ENCODE measurements at regions not wholly inside any gene's neighbourhood (a gene's known extent, or its start where the extent isn't known, plus 50 kb on each side); places are given as distances from the start of the nearest gene placed in this dataset.
A peak's percentile ranks its signal among the peaks of the same experiment; 100 is the strongest.

GRCh38 chr6:25089442-25089841 lies 153.7 kb upstream of the RIPOR2 start:
- H3K27ac Mint-ChIP-seq: no peak overlapping the region
- H3K4me1 Mint-ChIP-seq (ENCODE audit: low read depth): peaks cover 20% of the 10 kb centered on the region
- H3K9me3 Mint-ChIP-seq (ENCODE audit: low read depth): no peaks in the 10 kb centered on the region
- H3K36me3 Mint-ChIP-seq: peaks cover 18% of the 10 kb centered on the region
- H3K27me3 Mint-ChIP-seq: no peaks in the 10 kb centered on the region
- no peak overlapping the region for H3K4me3 Mint-ChIP-seq

- Mint-ChIP-seq H3K4me3 (no peak overlapping the region), H3K27me3 (no peaks in the 10 kb centered on the region), H3K9me3 (ENCODE audit: low read depth) (no peaks in the 10 kb centered on the region), H3K36me3 (peaks cover 30% of the 10 kb centered on the region), H3K4me1 (ENCODE audit: low read depth) (peaks cover 1% of the 10 kb centered on the region), H3K27ac (no peak overlapping the region)
Measured at GRCh38 chr6:25094726-25095125, 159.0 kb upstream of the RIPOR2 start.

GRCh38 chr6:25100288-25100687 lies 164.5 kb upstream of the RIPOR2 start:
- H3K27ac Mint-ChIP-seq: no peak overlapping the region

GRCh38 chr6:25103603-25104002 lies 167.8 kb upstream of the RIPOR2 start:
- Mint-ChIP-seq H3K27me3 (no peaks in the 10 kb centered on the region), H3K36me3 (peaks cover 46% of the 10 kb centered on the region), H3K4me1 (ENCODE audit: low read depth) (no peaks in the 10 kb centered on the region), H3K9me3 (ENCODE audit: low read depth) (no peaks in the 10 kb centered on the region), H3K4me3 (no peak overlapping the region), H3K27ac (peak overlapping the region; percentile 8)

More at GRCh38 chr6:25100288-25100687, 164.5 kb upstream of the RIPOR2 start:
- Mint-ChIP-seq H3K9me3 (ENCODE audit: low read depth) (no peaks in the 10 kb centered on the region), H3K36me3 (peaks cover 24% of the 10 kb centered on the region), H3K4me3 (no peak overlapping the region), H3K4me1 (ENCODE audit: low read depth) (no peaks in the 10 kb centered on the region), H3K27me3 (no peaks in the 10 kb centered on the region)

GRCh38 chr6:25105070-25105925 lies 169.5 kb upstream of the RIPOR2 start:
- Mint-ChIP-seq H3K27ac (no peak overlapping the region), H3K4me3 (no peak overlapping the region), H3K36me3 (peaks cover 42% of the 10 kb centered on the region), H3K9me3 (ENCODE audit: low read depth) (no peaks in the 10 kb centered on the region), H3K27me3 (no peaks in the 10 kb centered on the region), H3K4me1 (ENCODE audit: low read depth) (no peaks in the 10 kb centered on the region)

- Mint-ChIP-seq H3K36me3 (peaks cover 43% of the 10 kb centered on the region), H3K4me1 (ENCODE audit: low read depth) (no peaks in the 10 kb centered on the region), H3K27ac (no peak overlapping the region), H3K9me3 (ENCODE audit: low read depth) (no peaks in the 10 kb centered on the region), H3K4me3 (no peak overlapping the region), H3K27me3 (no peaks in the 10 kb centered on the region)
Measured at GRCh38 chr6:25107218-25107617, 171.5 kb upstream of the RIPOR2 start.

GRCh38 chr6:25111782-25112181 lies 167.4 kb upstream of the CARMIL1 start:
- Mint-ChIP-seq H3K4me3 (no peak overlapping the region), H3K27me3 (no peaks in the 10 kb centered on the region), H3K4me1 (ENCODE audit: low read depth) (no peaks in the 10 kb centered on the region), H3K9me3 (ENCODE audit: low read depth) (no peaks in the 10 kb centered on the region), H3K36me3 (peaks cover 39% of the 10 kb centered on the region), H3K27ac (no peak overlapping the region)

GRCh38 chr6:25112322-25112773 lies 166.8 kb upstream of the CARMIL1 start:
- Mint-ChIP-seq H3K36me3 (peaks cover 34% of the 10 kb centered on the region), H3K9me3 (ENCODE audit: low read depth) (no peaks in the 10 kb centered on the region), H3K27me3 (no peaks in the 10 kb centered on the region), H3K27ac (no peak overlapping the region), H3K4me1 (ENCODE audit: low read depth) (no peaks in the 10 kb centered on the region), H3K4me3 (no peak overlapping the region)

GRCh38 chr6:25113436-25113835 lies 165.7 kb upstream of the CARMIL1 start:
- Mint-ChIP-seq H3K9me3 (ENCODE audit: low read depth) (no peaks in the 10 kb centered on the region), H3K4me3 (no peak overlapping the region), H3K4me1 (ENCODE audit: low read depth) (peaks cover 6% of the 10 kb centered on the region), H3K27me3 (no peaks in the 10 kb centered on the region), H3K36me3 (peaks cover 31% of the 10 kb centered on the region), H3K27ac (no peak overlapping the region)

- Mint-ChIP-seq H3K27me3 (no peaks in the 10 kb centered on the region), H3K27ac (no peak overlapping the region), H3K9me3 (ENCODE audit: low read depth) (no peaks in the 10 kb centered on the region), H3K4me3 (no peak overlapping the region), H3K36me3 (peaks cover 25% of the 10 kb centered on the region), H3K4me1 (ENCODE audit: low read depth) (peaks cover 24% of the 10 kb centered on the region)
Measured at GRCh38 chr6:25118038-25118437, 161.1 kb upstream of the CARMIL1 start.

GRCh38 chr6:25121186-25121585 lies 158.0 kb upstream of the CARMIL1 start:
- Mint-ChIP-seq H3K36me3 (peaks cover 30% of the 10 kb centered on the region), H3K4me1 (ENCODE audit: low read depth) (peaks cover 31% of the 10 kb centered on the region), H3K27ac (no peak overlapping the region)

GRCh38 chr6:25122001-25122400 lies 157.2 kb upstream of the CARMIL1 start:
- peaks cover 30% of the 10 kb centered on the region for H3K36me3 Mint-ChIP-seq
- no peak overlapping the region for H3K27ac Mint-ChIP-seq
- H3K4me1 Mint-ChIP-seq (ENCODE audit: low read depth): peaks cover 31% of the 10 kb centered on the region
- H3K4me3 Mint-ChIP-seq: no peak overlapping the region
- H3K9me3 Mint-ChIP-seq (ENCODE audit: low read depth): no peaks in the 10 kb centered on the region
- no peaks in the 10 kb centered on the region for H3K27me3 Mint-ChIP-seq

More at GRCh38 chr6:25121186-25121585, 158.0 kb upstream of the CARMIL1 start:
- H3K27me3 Mint-ChIP-seq: no peaks in the 10 kb centered on the region
- no peaks in the 10 kb centered on the region for H3K9me3 Mint-ChIP-seq (ENCODE audit: low read depth)
- H3K4me3 Mint-ChIP-seq: no peak overlapping the region

GRCh38 chr6:25122622-25123237 lies 156.4 kb upstream of the CARMIL1 start:
- Mint-ChIP-seq H3K27me3 (no peaks in the 10 kb centered on the region), H3K9me3 (ENCODE audit: low read depth) (no peaks in the 10 kb centered on the region), H3K4me1 (ENCODE audit: low read depth) (peaks cover 32% of the 10 kb centered on the region), H3K27ac (no peak overlapping the region), H3K36me3 (peaks cover 28% of the 10 kb centered on the region), H3K4me3 (no peak overlapping the region)

GRCh38 chr6:25124216-25124715 lies 154.9 kb upstream of the CARMIL1 start:
- Mint-ChIP-seq H3K27ac (no peak overlapping the region), H3K4me1 (ENCODE audit: low read depth) (peaks cover 30% of the 10 kb centered on the region), H3K4me3 (no peak overlapping the region), H3K27me3 (no peaks in the 10 kb centered on the region), H3K9me3 (ENCODE audit: low read depth) (no peaks in the 10 kb centered on the region), H3K36me3 (peaks cover 32% of the 10 kb centered on the region)

- Mint-ChIP-seq H3K4me1 (ENCODE audit: low read depth) (peaks cover 31% of the 10 kb centered on the region), H3K4me3 (no peak overlapping the region), H3K36me3 (peaks cover 37% of the 10 kb centered on the region), H3K27me3 (no peaks in the 10 kb centered on the region), H3K9me3 (ENCODE audit: low read depth) (no peaks in the 10 kb centered on the region), H3K27ac (no peak overlapping the region)
Measured at GRCh38 chr6:25125736-25126135, 153.4 kb upstream of the CARMIL1 start.
